Ovary (tissue), 7 donors: ENCODE measurements at regions not wholly inside any gene's neighbourhood (a gene's known extent, or its start where the extent isn't known, plus 50 kb on each side); places are given as distances from the start of the nearest gene placed in this dataset.

Experiments used
- DNase-seq, 5 donors: peaks; one replicate each; pipeline ENCODE4 v3.0.0-alpha.2; 2019 to 2020
- H3K27ac ChIP-seq, 2 donors: fragments of 200-600 bp; one replicate each; pipeline versions ENCODE4 v1.5.1 to v1.8.0; 2019 to 2022
- H3K27me3 ChIP-seq: fragments of 200-600 bp; one replicate; pipeline ENCODE4 v1.8.0; 2022
- H3K36me3 ChIP-seq: fragments of 200-600 bp; sonication (generic); one replicate; pipeline ENCODE4 v1.5.1; 2019
- H3K4me1 ChIP-seq: one replicate; pipeline ENCODE4 v1.8.1; 2013; ENCODE audit warnings: mild to moderate bottlenecking, moderate library complexity; ENCODE audit not compliant: insufficient read depth
- H3K4me3 ChIP-seq: fragments of 200-600 bp; sonication (generic); one replicate; pipeline ENCODE4 v1.5.1; 2017
- H3K9me3 ChIP-seq, 2 donors: fragments of 200-600 bp in 1 of 2; sonication (generic) in 1 of 2; one replicate each; pipeline versions ENCODE4 v1.5.1 to v1.8.1; 2013 to 2019; ENCODE audit warnings: mild to moderate bottlenecking in 1 of 2, moderate library complexity in 1 of 2
- CTCF ChIP-seq, 3 donors: fragments of 450-650 bp in 2 of 3; fragments of 200-600 bp in 1 of 3; IDR thresholded peaks; one replicate each; pipeline versions ENCODE4 v1.5.1 to v1.8.0; 2016 to 2022; ENCODE audit warnings: antibody characterized with exemption in 3 of 3, mild to moderate bottlenecking in 1 of 3
- EP300 ChIP-seq: sonication (generic); formaldehyde crosslinking; IDR thresholded peaks from one replicate; pipeline ENCODE4 v1.6.1; 2017; ENCODE audit warnings: antibody characterized with exemption
- POLR2A ChIP-seq: fragments of 450-650 bp; IDR thresholded peaks from one replicate; pipeline ENCODE4 v1.6.1; 2017; ENCODE audit warnings: antibody characterized with exemption, mild to moderate bottlenecking, moderate library complexity
- WGBS, 3 donors: extraction: QIAGEN DNeasy Blood & Tissue Kit in 1 of 3; methylation state at CpG; one replicate each; pipeline versions ENCODE4 v1.1.5 to v1.1.7; 2013 to 2017; 5-methylcytosine and 5-hydroxymethylcytosine counted together
- intact Hi-C, 4 donors: fragments of 100-400 bp; cut with DNase I; formaldehyde crosslinking; loops; one replicate each; pipeline versions ENCODE4 v1.11.0 to v1.15.1; 2022 to 2023
- donor health status: DM: no; HTN: no; CAD: no; lungs with moderate emphysema.
- donor health status: DM: no; HTN: no; CAD: no.
- donor health status: Bipolar disorder and iron deficiency.
- donor health status: DM: no; HTN: no; CAD: no.
- donor health status: DM: yes; HTN: yes; CAD: no.

- 49 to 67% (median 52%) methylated on average over 3 of the region's 3 CpGs for WGBS, 3 donors
- intact Hi-C loops = no loop called here
- Histone ChIP-seq H3K9me3 (no peaks in the 10 kb centered on the region), H3K27ac (no peak overlapping the region), H3K27me3 (no peaks in the 10 kb centered on the region), H3K4me3 (no peak overlapping the region), H3K4me1 (no peaks in the 10 kb centered on the region), H3K36me3 (no peaks in the 10 kb centered on the region)
- DNase-seq = no peak
- TF ChIP-seq EP300 (no peak), POLR2A (no peak), CTCF (IDR thresholded peaks at IDR 0.05) (no peak)
These were observed 212.4 kb upstream of the FAR2 start for GRCh38 chr12:28936711-28937110.

- Histone ChIP-seq H3K27me3 (no peaks in the 10 kb centered on the region), H3K9me3 (no peaks in the 10 kb centered on the region), H3K4me1 (no peaks in the 10 kb centered on the region), H3K27ac (no peak overlapping the region), H3K36me3 (no peaks in the 10 kb centered on the region), H3K4me3 (no peak overlapping the region)
- WGBS, 3 donors = 51 to 63% (median 58%) methylated on average over 3 of the region's 3 CpGs
- TF ChIP-seq EP300 = no peak
- TF ChIP-seq CTCF (IDR thresholded peaks at IDR 0.05) = no peak
- no peak for TF ChIP-seq POLR2A
- intact Hi-C loops = no loop called here
- DNase-seq = no peak
These were observed 211.9 kb upstream of the FAR2 start for GRCh38 chr12:28937196-28937595.

- no peak for DNase-seq
- 91 to 92% (median 91%) methylated on average over 5 of the region's 5 CpGs for WGBS, 3 donors
- no peaks in the 10 kb centered on the region for H3K27me3 ChIP-seq
- H3K4me1 ChIP-seq = no peaks in the 10 kb centered on the region
- intact Hi-C loops = no loop called here
- H3K36me3 ChIP-seq = no peaks in the 10 kb centered on the region
- H3K27ac ChIP-seq = no peak overlapping the region
- no peak overlapping the region for H3K4me3 ChIP-seq
- H3K9me3 ChIP-seq = no peaks in the 10 kb centered on the region
- TF ChIP-seq POLR2A (no peak), EP300 (no peak), CTCF (IDR thresholded peaks at IDR 0.05) (no peak)
These were observed 211.0 kb upstream of the FAR2 start for GRCh38 chr12:28938056-28938455.

GRCh38 chr12:28938581-28939235 lies 210.4 kb upstream of the FAR2 start:
- 15 to 30% (median 24%) methylated on average over 11 of the region's 11 CpGs for WGBS, 3 donors
- Histone ChIP-seq H3K4me1 (no peaks in the 10 kb centered on the region), H3K4me3 (no peak overlapping the region), H3K27me3 (no peaks in the 10 kb centered on the region), H3K27ac (no peak overlapping the region), H3K36me3 (no peaks in the 10 kb centered on the region), H3K9me3 (no peaks in the 10 kb centered on the region)
- DNase-seq = no peak
- intact Hi-C loops = no loop called here
- TF ChIP-seq POLR2A = no peak
- TF ChIP-seq CTCF (IDR thresholded peaks at IDR 0.05) = no peak
- TF ChIP-seq EP300 = no peak
